Suprapubic skin (tissue), 4 donors: ENCODE measurements at regions not wholly inside any gene's neighbourhood (a gene's known extent, or its start where the extent isn't known, plus 50 kb on each side); places are given as distances from the start of the nearest gene placed in this dataset.

Experiments used
- DNase-seq, 2 donors: peaks; one replicate each; pipeline ENCODE4 v3.0.0-alpha.2; 2019; ENCODE audit warnings: low spot score in 2 of 2
- H3K27ac ChIP-seq: fragments of 200-600 bp; sonication (generic); one replicate; pipeline ENCODE4 v1.5.1; 2019
- H3K27me3 ChIP-seq: fragments of 200-600 bp; sonication (generic); one replicate; pipeline ENCODE4 v1.5.1; 2019
- H3K36me3 ChIP-seq: fragments of 200-600 bp; sonication (generic); one replicate; pipeline ENCODE4 v1.5.1; 2019
- H3K4me1 ChIP-seq: fragments of 200-600 bp; sonication (generic); one replicate; pipeline ENCODE4 v1.5.1; 2019
- H3K4me3 ChIP-seq: fragments of 200-600 bp; sonication (generic); one replicate; pipeline ENCODE4 v1.5.1; 2019; ENCODE audit warnings: mild to moderate bottlenecking
- H3K9me3 ChIP-seq: fragments of 200-600 bp; sonication (generic); one replicate; pipeline ENCODE4 v1.5.1; 2019
- CTCF ChIP-seq, 2 donors: fragments of 200-600 bp in 1 of 2; fragments of 450-650 bp in 1 of 2; sonication (generic) in 1 of 2; IDR thresholded peaks; one replicate each; pipeline ENCODE4 v1.5.1; 2016 to 2019; ENCODE audit warnings: antibody characterized with exemption in 2 of 2, mild to moderate bottlenecking in 1 of 2, moderate library complexity in 1 of 2
- EP300 ChIP-seq: sonication (generic); formaldehyde crosslinking; IDR thresholded peaks from one replicate; pipeline ENCODE4 v1.6.1; 2017; ENCODE audit warnings: antibody characterized with exemption
- POLR2A ChIP-seq, 2 donors: fragments of 450-650 bp; IDR thresholded peaks; one replicate each; pipeline ENCODE4 v1.6.1; 2017; ENCODE audit warnings: antibody characterized with exemption in 2 of 2, mild to moderate bottlenecking in 2 of 2, moderate library complexity in 2 of 2
- POLR2AphosphoS5 ChIP-seq, 3 donors: sonication (generic); formaldehyde crosslinking; IDR thresholded peaks; one replicate each; pipeline ENCODE4 v1.6.1; 2017; ENCODE audit warnings: antibody characterized with exemption in 3 of 3
- WGBS: methylation state at CpG from one replicate; pipeline ENCODE4 v1.1.5; 2018; 5-methylcytosine and 5-hydroxymethylcytosine counted together

- DNase-seq = no peak
- no peak overlapping the region for H3K4me3 ChIP-seq
- no peak for TF ChIP-seq POLR2AphosphoS5 (IDR thresholded peaks at IDR 0.05)
- TF ChIP-seq CTCF (IDR thresholded peaks at IDR 0.05) = no peak
- no peak for TF ChIP-seq EP300
- no peak for TF ChIP-seq POLR2A (IDR thresholded peaks at IDR 0.05)
- no peaks in the 10 kb centered on the region for H3K27me3 ChIP-seq
- H3K27ac ChIP-seq = no peak overlapping the region
- H3K9me3 ChIP-seq = no peaks in the 10 kb centered on the region
- no peaks in the 10 kb centered on the region for H3K4me1 ChIP-seq
- no peaks in the 10 kb centered on the region for H3K36me3 ChIP-seq
- 98% methylated on average over 3 of the region's 3 CpGs for WGBS
These were observed 309.7 kb upstream of the LYPLAL1 start for GRCh38 chr1:218863987-218864386.

GRCh38 chr1:218865591-218865990 is 308.1 kb upstream of the LYPLAL1 start:
- no peak overlapping the region for H3K27ac ChIP-seq
- no peaks in the 10 kb centered on the region for H3K4me1 ChIP-seq
- H3K9me3 ChIP-seq = no peaks in the 10 kb centered on the region
- 48% methylated on average over 1 of the region's 1 CpG for WGBS
- no peak for DNase-seq
- H3K27me3 ChIP-seq = no peaks in the 10 kb centered on the region
- no peak overlapping the region for H3K4me3 ChIP-seq
- no peaks in the 10 kb centered on the region for H3K36me3 ChIP-seq
- TF ChIP-seq POLR2A (IDR thresholded peaks at IDR 0.05) (no peak), EP300 (no peak), CTCF (IDR thresholded peaks at IDR 0.05) (no peak), POLR2AphosphoS5 (IDR thresholded peaks at IDR 0.05) (no peak)

GRCh38 chr1:218866507-218866906 is 307.2 kb upstream of the LYPLAL1 start:
- WGBS = 92% methylated on average over 1 of the region's 1 CpG
- Histone ChIP-seq H3K36me3 (no peaks in the 10 kb centered on the region), H3K9me3 (no peaks in the 10 kb centered on the region), H3K4me3 (no peak overlapping the region), H3K27ac (no peak overlapping the region), H3K4me1 (no peaks in the 10 kb centered on the region), H3K27me3 (no peaks in the 10 kb centered on the region)
- TF ChIP-seq POLR2AphosphoS5 (IDR thresholded peaks at IDR 0.05) = no peak
- TF ChIP-seq EP300 = no peak
- TF ChIP-seq POLR2A (IDR thresholded peaks at IDR 0.05) = no peak
- no peak for TF ChIP-seq CTCF (IDR thresholded peaks at IDR 0.05)
- DNase-seq = no peak

GRCh38 chr1:218867066-218867465 is 306.6 kb upstream of the LYPLAL1 start:
- no peaks in the 10 kb centered on the region for H3K4me1 ChIP-seq
- TF ChIP-seq POLR2AphosphoS5 (IDR thresholded peaks at IDR 0.05) (no peak), CTCF (IDR thresholded peaks at IDR 0.05) (no peak), POLR2A (IDR thresholded peaks at IDR 0.05) (no peak), EP300 (no peak)
- WGBS = 61% methylated on average over 3 of the region's 3 CpGs
- H3K9me3 ChIP-seq = no peaks in the 10 kb centered on the region
- no peaks in the 10 kb centered on the region for H3K36me3 ChIP-seq
- H3K27ac ChIP-seq = no peak overlapping the region
- no peak overlapping the region for H3K4me3 ChIP-seq
- no peaks in the 10 kb centered on the region for H3K27me3 ChIP-seq
- DNase-seq = no peak

GRCh38 chr1:218867941-218868626 is 305.6 kb upstream of the LYPLAL1 start:
- no peak for TF ChIP-seq EP300
- no peak for TF ChIP-seq CTCF (IDR thresholded peaks at IDR 0.05)
- no peak for TF ChIP-seq POLR2A (IDR thresholded peaks at IDR 0.05)
- no peak for TF ChIP-seq POLR2AphosphoS5 (IDR thresholded peaks at IDR 0.05)
- DNase-seq = no peak

More at GRCh38 chr1:218867941-218868626, 305.6 kb upstream of the LYPLAL1 start:
- Histone ChIP-seq H3K36me3 (no peaks in the 10 kb centered on the region), H3K27me3 (no peaks in the 10 kb centered on the region), H3K9me3 (no peaks in the 10 kb centered on the region), H3K4me1 (no peaks in the 10 kb centered on the region), H3K4me3 (no peak overlapping the region), H3K27ac (no peak overlapping the region)
- 83% methylated on average over 3 of the region's 3 CpGs for WGBS
